ENCODE measurements at regions not wholly inside any gene's neighbourhood (a gene's known extent, or its start where the extent isn't known, plus 50 kb on each side); places are given as distances from the start of the nearest gene placed in this dataset.

DNA sequence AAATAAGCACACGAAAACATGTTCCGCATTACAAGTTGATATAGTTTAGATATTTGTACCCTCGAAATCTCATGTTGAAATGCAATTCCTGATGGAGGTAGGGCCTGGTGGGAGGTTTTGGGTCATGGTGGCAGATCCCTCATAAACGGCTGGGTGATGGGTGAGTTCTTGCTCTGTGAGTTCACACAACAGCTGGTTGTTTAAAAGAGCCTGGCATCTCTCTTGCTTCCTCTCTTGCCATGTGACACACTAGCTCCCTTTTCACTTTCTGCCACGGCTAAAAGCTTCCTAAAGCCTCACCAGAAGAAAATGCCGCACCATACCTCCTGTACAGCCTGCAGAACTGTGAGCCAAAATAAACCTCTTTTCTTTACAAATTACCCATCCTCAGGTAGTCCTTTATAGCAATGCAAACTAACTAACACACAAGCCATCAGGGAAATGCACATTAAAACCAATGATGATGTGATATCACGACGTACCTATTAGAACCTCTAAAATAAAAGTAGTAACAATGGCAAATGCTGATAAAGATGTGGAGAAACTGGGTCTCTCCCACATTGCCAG lies 188.5 kb downstream of the ANAPC1 start:
- in situ Hi-C loops (cut with HindIII; ENCODE audit: low pct_unique_long_range_greater_than_20kb, low sequenced_read_pairs): no loop called here
- ATAC-seq (no peak), DNase-seq (ENCODE audit: low read depth, low spot score) (no peak)
- CTCF ChIA-PET: no interaction called here
- Histone ChIP-seq H3K4me1 (ENCODE audit: control insufficient read depth, insufficient read depth, low read length) (peaks cover 16% of the 10 kb centered on the region), H3K4me3 (ENCODE audit: low read depth in 2 of 2, low read length in 2 of 2) (no peak overlapping the region), H3K9me3 (ENCODE audit: control insufficient read depth, insufficient read depth, low read depth, low read length) (no peaks in the 10 kb centered on the region; the same call in 1 of the 2 replicates), H3K27ac (ENCODE audit: low read length) (no peak overlapping the region), H3K27me3 (ENCODE audit: control insufficient read depth, insufficient read depth, low read length) (no peaks in the 10 kb centered on the region), H3K36me3 (ENCODE audit: control insufficient read depth, insufficient read depth, low read length) (no peaks in the 10 kb centered on the region)
- no TSS peak for BruUV-seq (replicated peaks)
- intact Hi-C loops (cut with micrococcal nuclease; ENCODE audit: unreplicated experiment): no loop called here
- POLR2A ChIA-PET: no interaction called here
- TF ChIP-seq, protein P1, sequence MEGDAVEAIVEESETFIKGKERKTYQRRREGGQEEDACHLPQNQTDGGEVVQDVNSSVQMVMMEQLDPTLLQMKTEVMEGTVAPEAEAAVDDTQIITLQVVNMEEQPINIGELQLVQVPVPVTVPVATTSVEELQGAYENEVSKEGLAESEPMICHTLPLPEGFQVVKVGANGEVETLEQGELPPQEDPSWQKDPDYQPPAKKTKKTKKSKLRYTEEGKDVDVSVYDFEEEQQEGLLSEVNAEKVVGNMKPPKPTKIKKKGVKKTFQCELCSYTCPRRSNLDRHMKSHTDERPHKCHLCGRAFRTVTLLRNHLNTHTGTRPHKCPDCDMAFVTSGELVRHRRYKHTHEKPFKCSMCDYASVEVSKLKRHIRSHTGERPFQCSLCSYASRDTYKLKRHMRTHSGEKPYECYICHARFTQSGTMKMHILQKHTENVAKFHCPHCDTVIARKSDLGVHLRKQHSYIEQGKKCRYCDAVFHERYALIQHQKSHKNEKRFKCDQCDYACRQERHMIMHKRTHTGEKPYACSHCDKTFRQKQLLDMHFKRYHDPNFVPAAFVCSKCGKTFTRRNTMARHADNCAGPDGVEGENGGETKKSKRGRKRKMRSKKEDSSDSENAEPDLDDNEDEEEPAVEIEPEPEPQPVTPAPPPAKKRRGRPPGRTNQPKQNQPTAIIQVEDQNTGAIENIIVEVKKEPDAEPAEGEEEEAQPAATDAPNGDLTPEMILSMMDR (IDR thresholded peaks at IDR 0.05): no peak
- no peak for TF ChIP-seq SIN3A (IDR thresholded peaks at IDR 0.05; ENCODE audit: borderline replicate concordance, insufficient read depth, low read depth, low read length)
- TF ChIP-seq TCF7L2 (IDR thresholded peaks at IDR 0.05; ENCODE audit: low read depth, low read length): no peak
- no peak for TF ChIP-seq POLR2AphosphoS5 (IDR thresholded peaks at IDR 0.05; ENCODE audit: low read depth, low read length)
- TF ChIP-seq, protein P2, sequence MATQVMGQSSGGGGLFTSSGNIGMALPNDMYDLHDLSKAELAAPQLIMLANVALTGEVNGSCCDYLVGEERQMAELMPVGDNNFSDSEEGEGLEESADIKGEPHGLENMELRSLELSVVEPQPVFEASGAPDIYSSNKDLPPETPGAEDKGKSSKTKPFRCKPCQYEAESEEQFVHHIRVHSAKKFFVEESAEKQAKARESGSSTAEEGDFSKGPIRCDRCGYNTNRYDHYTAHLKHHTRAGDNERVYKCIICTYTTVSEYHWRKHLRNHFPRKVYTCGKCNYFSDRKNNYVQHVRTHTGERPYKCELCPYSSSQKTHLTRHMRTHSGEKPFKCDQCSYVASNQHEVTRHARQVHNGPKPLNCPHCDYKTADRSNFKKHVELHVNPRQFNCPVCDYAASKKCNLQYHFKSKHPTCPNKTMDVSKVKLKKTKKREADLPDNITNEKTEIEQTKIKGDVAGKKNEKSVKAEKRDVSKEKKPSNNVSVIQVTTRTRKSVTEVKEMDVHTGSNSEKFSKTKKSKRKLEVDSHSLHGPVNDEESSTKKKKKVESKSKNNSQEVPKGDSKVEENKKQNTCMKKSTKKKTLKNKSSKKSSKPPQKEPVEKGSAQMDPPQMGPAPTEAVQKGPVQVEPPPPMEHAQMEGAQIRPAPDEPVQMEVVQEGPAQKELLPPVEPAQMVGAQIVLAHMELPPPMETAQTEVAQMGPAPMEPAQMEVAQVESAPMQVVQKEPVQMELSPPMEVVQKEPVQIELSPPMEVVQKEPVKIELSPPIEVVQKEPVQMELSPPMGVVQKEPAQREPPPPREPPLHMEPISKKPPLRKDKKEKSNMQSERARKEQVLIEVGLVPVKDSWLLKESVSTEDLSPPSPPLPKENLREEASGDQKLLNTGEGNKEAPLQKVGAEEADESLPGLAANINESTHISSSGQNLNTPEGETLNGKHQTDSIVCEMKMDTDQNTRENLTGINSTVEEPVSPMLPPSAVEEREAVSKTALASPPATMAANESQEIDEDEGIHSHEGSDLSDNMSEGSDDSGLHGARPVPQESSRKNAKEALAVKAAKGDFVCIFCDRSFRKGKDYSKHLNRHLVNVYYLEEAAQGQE (IDR thresholded peaks at IDR 0.05; ENCODE audit: insufficient read depth in 1 of 2, low read depth in 2 of 2, low read length in 1 of 2): no peak

DNA sequence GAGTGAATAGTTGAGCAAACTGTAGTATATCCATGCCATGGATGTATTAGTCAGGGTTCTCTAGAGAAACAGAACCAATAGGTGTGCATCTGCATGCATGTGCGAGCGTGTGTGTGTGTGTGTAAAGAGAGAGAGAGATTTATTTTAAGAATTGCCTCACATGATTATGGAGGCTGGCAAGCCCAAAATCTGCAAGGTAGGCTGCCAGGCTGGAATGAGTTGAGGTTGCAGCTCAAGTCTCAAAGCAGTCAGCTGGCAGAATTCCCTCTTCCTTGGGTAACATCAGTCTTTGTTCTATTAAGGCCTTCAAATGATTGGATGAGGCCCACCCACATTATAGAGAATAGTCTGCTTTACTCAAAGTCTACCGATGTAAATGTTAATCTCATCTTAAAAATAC lies 187.8 kb downstream of the ANAPC1 start:
- H3K4me1 ChIP-seq (ENCODE audit: control insufficient read depth, insufficient read depth, low read length): peaks cover 16% of the 10 kb centered on the region
- BruUV-seq (replicated peaks): no TSS peak
- H3K27me3 ChIP-seq (ENCODE audit: control insufficient read depth, insufficient read depth, low read length): no peaks in the 10 kb centered on the region
- H3K9me3 ChIP-seq (ENCODE audit: control insufficient read depth, insufficient read depth, low read depth, low read length): no peaks in the 10 kb centered on the region; the same call in 1 of the 2 replicates
- ChIA-PET POLR2A (no interaction called here), CTCF (no interaction called here)
- in situ Hi-C loops (cut with HindIII; ENCODE audit: low pct_unique_long_range_greater_than_20kb, low sequenced_read_pairs) (no loop called here), intact Hi-C loops (cut with micrococcal nuclease; ENCODE audit: unreplicated experiment) (no loop called here)
- H3K4me3 ChIP-seq (ENCODE audit: low read depth in 2 of 2, low read length in 2 of 2): no peak overlapping the region
- ATAC-seq (no peak), DNase-seq (ENCODE audit: low read depth, low spot score) (no peak)
- no peaks in the 10 kb centered on the region for H3K36me3 ChIP-seq (ENCODE audit: control insufficient read depth, insufficient read depth, low read length)
- H3K27ac ChIP-seq (ENCODE audit: low read length): no peak overlapping the region
- TF ChIP-seq, protein P2 (IDR thresholded peaks at IDR 0.05; ENCODE audit: insufficient read depth in 1 of 2, low read depth in 2 of 2, low read length in 1 of 2): no peak
- TF ChIP-seq TCF7L2 (IDR thresholded peaks at IDR 0.05; ENCODE audit: low read depth, low read length) (no peak), SIN3A (IDR thresholded peaks at IDR 0.05; ENCODE audit: borderline replicate concordance, insufficient read depth, low read depth, low read length) (no peak), POLR2AphosphoS5 (IDR thresholded peaks at IDR 0.05; ENCODE audit: low read depth, low read length) (no peak)
- TF ChIP-seq, protein P1 (IDR thresholded peaks at IDR 0.05): no peak
